Hematopoietic multipotent progenitor cell (in vitro differentiated cells): ENCODE measurements at regions not wholly inside any gene's neighbourhood (a gene's known extent, or its start where the extent isn't known, plus 50 kb on each side); places are given as distances from the start of the nearest gene placed in this dataset.
"Not testable (repeated sequence)": the region's sequence is repeated elsewhere in the genome, so short reads cannot be mapped to it uniquely, and the experiment has no call there.

Experiments
- DNase-seq, 3 donors: peaks; one replicate each; pipeline ENCODE4 v3.0.0-alpha.2; 2011 to 2015; ENCODE audit warnings: low read depth in 2 of 3, low spot score in 2 of 3

DNA sequence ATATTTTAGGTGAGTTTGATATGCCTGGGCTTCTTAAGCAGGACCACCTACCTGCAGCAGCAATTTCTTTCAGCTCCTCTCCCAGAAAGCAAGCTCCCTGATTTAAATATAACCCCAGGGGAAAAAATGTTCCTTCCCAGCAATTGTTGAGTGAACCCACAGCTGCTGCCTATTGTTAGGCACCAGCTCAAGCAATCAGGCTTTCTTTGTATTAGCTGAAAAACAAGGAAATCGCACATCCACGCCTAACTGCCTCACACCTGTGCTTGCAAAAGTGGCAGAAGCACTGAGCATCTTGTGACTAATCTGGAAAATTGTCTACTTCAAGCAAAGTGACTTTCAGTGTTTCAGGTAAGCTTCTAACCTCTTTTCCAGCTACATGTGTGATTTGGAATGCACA is 432.2 kb downstream of the SMARCA1 start:
- no peak for DNase-seq

GRCh38 chrX:129086802-129087201 is 436.5 kb downstream of the SMARCA1 start:
- no peak for DNase-seq

DNA sequence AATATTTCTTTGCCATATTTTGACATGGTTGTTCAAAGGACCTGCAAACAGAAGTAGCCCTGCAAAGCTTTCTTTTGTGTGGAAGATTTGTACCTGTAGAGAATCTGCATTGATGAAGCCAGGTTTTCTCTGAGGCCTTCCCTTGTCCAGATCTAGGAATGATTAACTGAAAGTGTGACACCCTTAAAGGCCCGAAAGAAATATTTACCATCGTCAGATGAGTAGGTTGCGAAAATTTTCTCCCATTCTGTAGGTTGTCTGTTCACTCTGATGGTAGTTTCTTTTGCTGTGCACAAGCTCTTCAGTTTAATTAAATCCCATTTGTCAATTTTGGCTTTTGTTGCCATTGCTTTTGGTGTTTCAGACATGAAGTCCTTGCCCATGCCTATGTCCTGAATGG is 439.0 kb downstream of the SMARCA1 start:
- DNase-seq, result not testable (repeated sequence)

GRCh38 chrX:129077424-129078170 is 445.7 kb downstream of the SMARCA1 start:
- DNase-seq, result no peak

GRCh38 chrX:129071390-129071789 is 451.9 kb downstream of the SMARCA1 start:
- DNase-seq, result no peak

DNA sequence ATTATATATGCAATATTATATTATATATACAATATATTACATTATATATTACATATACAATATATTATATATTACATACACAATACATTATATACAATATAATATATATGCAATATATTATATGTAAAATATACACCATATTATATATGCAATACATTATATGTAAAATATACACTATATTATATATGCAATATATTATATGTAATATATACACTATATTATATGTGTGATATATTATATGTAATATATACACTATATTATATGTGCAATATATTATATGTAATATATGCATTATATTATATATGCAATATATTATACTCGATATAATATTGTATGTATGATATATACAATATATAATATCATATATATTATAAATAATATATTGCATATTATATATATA is 457.4 kb downstream of the SMARCA1 start:
- DNase-seq, result no peak

GRCh38 chrX:129058405-129058804 is 464.9 kb downstream of the SMARCA1 start:
- DNase-seq, result no peak

DNA sequence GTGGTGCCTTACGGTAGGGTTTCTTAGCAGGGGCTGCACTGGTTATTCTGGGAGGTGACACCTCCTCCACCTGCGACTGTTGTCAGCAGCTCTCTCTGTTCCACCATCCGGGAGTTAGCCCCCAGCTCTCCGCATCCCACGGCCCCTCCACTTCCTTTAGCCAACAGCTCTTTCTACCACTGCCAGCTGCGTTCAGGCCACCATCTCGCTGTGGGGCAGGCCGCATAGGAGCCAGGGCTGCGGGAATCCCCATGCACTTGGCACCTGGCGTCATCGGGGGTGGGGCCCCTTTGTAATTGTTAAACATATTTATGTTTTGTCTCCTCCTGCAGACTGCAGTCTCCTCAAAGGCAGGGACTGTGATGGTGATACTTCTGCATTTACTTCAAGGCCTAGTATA is 480.2 kb downstream of the SMARCA1 start:
- no peak for DNase-seq

- no peak for DNase-seq
Observed at GRCh38 chrX:129041319-129041718, 482.0 kb downstream of the SMARCA1 start.

DNA sequence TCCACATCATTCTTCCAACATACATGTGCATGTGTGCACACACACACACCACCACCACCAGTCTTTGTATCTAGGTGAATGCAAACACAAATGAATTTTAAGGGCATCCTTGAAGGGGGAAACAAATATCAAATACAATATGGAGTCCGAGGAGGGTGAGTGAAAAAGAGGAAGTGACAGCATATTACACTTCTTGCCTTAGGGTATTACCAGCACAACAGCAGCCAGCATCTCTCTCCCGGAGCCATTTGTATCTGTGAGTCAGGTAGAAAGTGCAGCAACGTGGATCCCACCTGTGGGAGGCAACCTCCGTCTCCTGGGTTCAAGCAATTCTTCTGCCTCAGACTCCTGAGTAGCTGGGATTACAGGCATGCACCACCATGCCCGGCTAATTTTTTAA is 483.2 kb downstream of the SMARCA1 start:
- DNase-seq, result no peak

DNA sequence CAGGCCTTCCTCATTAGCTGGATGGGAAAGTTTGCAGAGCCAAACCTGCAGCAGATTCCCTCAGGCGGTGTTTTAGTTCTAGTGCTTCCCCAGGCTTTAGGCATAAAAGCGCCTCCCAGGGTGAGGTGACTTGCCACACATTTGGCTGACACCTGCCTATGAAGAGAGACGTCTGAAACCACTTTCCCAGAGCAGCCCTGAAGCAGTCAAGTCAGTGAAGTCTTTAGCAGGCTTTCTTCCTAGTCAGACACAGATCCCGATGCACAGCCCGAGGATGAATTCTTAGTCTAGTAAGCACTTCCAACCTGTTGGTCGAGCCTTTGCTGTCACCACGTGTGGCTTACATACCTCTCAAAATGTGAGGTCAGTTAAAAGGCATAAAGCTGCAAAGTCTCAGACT is 484.1 kb downstream of the SMARCA1 start:
- no peak for DNase-seq

GRCh38 chrX:129037389-129037788 is 485.9 kb downstream of the SMARCA1 start:
- DNase-seq, result no peak

DNA sequence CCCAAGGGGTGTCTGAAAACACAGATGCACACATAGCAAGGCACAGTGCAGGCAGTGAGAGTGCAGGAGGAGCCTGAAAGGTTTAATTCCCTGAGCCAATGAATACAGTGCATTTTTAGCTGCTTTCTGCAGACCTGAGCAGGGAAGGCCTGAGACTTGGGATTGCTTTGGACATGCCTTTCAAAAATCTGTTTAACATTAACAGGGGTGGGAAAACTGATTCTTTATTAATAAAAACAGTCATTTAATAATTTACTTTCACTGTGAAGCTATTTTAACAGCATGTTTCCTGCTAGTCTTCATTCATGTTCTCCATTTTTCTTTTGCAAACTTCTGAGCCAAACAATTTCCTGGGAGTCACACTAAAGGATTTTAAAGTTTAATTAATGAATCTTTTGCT is 488.1 kb downstream of the SMARCA1 start:
- DNase-seq, result no peak

- no peak for DNase-seq
Observed at GRCh38 chrX:129034196-129034595, 489.1 kb downstream of the SMARCA1 start.

DNA sequence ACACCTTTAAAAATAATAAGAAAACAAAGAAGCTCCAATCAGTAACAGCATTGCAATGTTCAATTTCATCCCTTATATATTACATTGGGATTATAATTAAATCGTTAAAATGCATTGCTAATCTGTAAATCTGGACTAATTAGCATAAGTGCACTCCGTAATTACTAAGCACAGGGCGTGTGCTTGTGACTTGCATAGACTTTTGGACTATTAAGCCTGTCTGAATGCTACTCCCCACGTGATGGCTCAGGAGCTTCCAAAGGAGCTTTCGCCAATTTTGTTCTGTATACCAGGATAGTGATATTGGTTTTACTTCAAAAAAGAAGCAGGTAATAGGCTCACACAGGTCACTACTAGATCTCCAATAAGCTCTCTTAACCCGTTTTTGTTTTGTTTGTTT is 497.1 kb downstream of the SMARCA1 start:
- DNase-seq, result no peak

- DNase-seq, result peak in 1 of 3 donors; percentile 8
Observed at GRCh38 chrX:129025376-129025775, 497.9 kb downstream of the SMARCA1 start.

- no peak for DNase-seq
Observed at GRCh38 chrX:129019412-129019811, 503.9 kb downstream of the SMARCA1 start.

DNA sequence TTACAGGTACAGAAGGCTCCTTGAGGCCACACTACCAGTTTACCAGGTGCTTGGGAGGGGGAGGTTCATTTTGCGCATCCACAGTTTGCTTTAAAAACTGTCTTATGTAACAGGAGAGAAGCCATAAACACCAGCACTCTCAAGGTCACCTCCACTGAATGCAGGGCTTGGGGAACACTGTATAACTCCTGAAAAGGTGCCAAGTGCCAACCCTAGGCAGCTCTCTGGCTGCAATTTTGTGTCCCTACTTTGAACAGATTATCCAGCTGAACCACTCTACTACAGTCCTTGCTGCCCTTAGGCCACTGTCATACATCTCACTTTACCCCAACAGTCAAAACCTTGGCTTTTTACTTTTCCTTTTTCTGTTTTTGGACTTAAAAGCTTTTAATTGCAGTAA is 507.9 kb downstream of the SMARCA1 start:
- DNase-seq, result no peak

- no peak for DNase-seq
Observed at GRCh38 chrX:129013574-129013973, 509.7 kb downstream of the SMARCA1 start.

DNA sequence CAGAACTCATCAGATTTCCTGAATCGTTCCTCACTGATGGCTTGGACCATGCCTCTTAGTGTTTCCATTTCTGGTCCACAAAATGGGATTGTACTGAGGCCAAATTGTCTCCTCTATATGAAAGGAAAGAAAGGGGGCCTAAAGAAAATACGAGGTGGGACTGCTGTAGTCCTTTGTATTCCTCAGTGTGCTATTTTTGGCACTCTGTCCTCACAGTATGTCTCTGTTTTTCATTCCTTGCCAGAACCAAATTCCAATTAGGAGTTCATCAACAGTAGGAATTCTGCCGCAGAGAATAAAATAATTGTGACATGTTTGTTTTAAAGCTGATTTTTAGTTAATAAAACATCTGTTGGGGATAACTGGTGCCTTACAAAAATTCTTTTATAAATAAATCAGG is 515.7 kb downstream of the SMARCA1 start:
- DNase-seq, result no peak

DNA sequence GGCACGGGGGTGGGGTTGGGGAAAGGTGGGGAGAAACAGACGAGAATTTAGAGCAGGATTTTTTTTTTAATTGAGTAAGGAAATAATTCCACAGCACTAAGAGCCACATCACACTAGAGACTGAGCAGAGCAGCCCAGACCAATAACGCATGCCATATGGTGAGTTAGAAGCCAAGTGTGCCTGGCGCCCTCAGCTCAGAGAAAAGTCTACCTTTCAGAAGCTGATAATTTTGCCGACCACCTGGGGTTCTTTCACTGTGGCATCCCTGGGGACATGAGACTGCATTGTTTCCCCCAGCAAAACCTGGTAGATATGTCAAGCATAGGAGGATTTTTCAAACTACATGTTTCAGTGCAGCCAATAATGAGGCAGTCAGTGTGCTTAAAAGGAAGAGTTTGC is 516.8 kb downstream of the SMARCA1 start:
- DNase-seq, result no peak

GRCh38 chrX:129000797-129001196 is 522.5 kb downstream of the SMARCA1 start:
- DNase-seq, result no peak

- no peak for DNase-seq
Observed at GRCh38 chrX:129000018-129000417, 523.3 kb downstream of the SMARCA1 start.
